Bronchial epithelial cell (primary cell): ENCODE measurements at regions not wholly inside any gene's neighbourhood (a gene's known extent, or its start where the extent isn't known, plus 50 kb on each side); places are given as distances from the start of the nearest gene placed in this dataset.

ENCODE experiments used
- DNase-seq: peaks from one replicate; pipeline ENCODE4 v3.0.0-alpha.2; 2010; ENCODE audit warnings: low read depth
- FAIRE-seq: peaks from 2 replicates; lab custom pipeline; 2011; peaks lifted over from hg19 to GRCh38; lab: Jason Lieb, UNC
- H3K27me3 ChIP-seq: 2 replicates; pipeline ENCODE4 v1.5.1; 2011; ENCODE audit warnings: low read length; ENCODE audit not compliant: control insufficient read depth, insufficient read depth
- H3K36me3 ChIP-seq: 2 replicates; pipeline ENCODE4 v1.5.1; 2011; ENCODE audit warnings: low read length; ENCODE audit not compliant: control insufficient read depth, insufficient read depth
- H3K4me3 ChIP-seq: 2 replicates; pipeline ENCODE4 v1.5.1; 2011; ENCODE audit warnings: mild to moderate bottlenecking, low read depth, low read length, control low read depth
- CTCF ChIP-seq: IDR thresholded peaks from 2 replicates; pipeline ENCODE4 v1.5.1; 2011; ENCODE audit warnings: mild to moderate bottlenecking, moderate library complexity, low read length, control low read depth, inconsistent platforms; ENCODE audit not compliant: insufficient read depth, severe bottlenecking

- no peak for TF ChIP-seq CTCF
- Histone ChIP-seq H3K36me3 (no peaks in the 10 kb centered on the region), H3K4me3 (no peak overlapping the region), H3K27me3 (no peaks in the 10 kb centered on the region)
- FAIRE-seq: no peak
- DNase-seq: no peak
These were observed 158.6 kb upstream of the RAB6C start for GRCh38 chr2:129820908-129821307.

- no peaks in the 10 kb centered on the region for H3K27me3 ChIP-seq
- DNase-seq: no peak
- no peaks in the 10 kb centered on the region for H3K36me3 ChIP-seq
- H3K4me3 ChIP-seq: no peak overlapping the region
- no peak for TF ChIP-seq CTCF
- no peak for FAIRE-seq
These were observed 158.0 kb upstream of the RAB6C start for GRCh38 chr2:129821445-129821844.

GRCh38 chr2:129823044-129823443 lies 156.4 kb upstream of the RAB6C start:
- no peak overlapping the region for H3K4me3 ChIP-seq
- no peaks in the 10 kb centered on the region for H3K27me3 ChIP-seq
- H3K36me3 ChIP-seq: no peaks in the 10 kb centered on the region
- no peak for FAIRE-seq
- DNase-seq: no peak
- no peak for TF ChIP-seq CTCF

- TF ChIP-seq CTCF: no peak
- FAIRE-seq (no peak), DNase-seq (no peak)
- Histone ChIP-seq H3K27me3 (no peaks in the 10 kb centered on the region), H3K4me3 (no peak overlapping the region), H3K36me3 (no peaks in the 10 kb centered on the region)
These were observed 152.0 kb upstream of the RAB6C start for GRCh38 chr2:129827311-129828090.

GRCh38 chr2:129828792-129829191 lies 150.7 kb upstream of the RAB6C start:
- no peaks in the 10 kb centered on the region for H3K27me3 ChIP-seq
- H3K4me3 ChIP-seq: no peak overlapping the region
- no peaks in the 10 kb centered on the region for H3K36me3 ChIP-seq
- no peak for TF ChIP-seq CTCF
- DNase-seq (no peak), FAIRE-seq (no peak)

GRCh38 chr2:129829588-129829987 lies 149.9 kb upstream of the RAB6C start:
- FAIRE-seq (no peak), DNase-seq (no peak)
- no peak for TF ChIP-seq CTCF
- H3K4me3 ChIP-seq: no peak overlapping the region
- H3K27me3 ChIP-seq: no peaks in the 10 kb centered on the region
- H3K36me3 ChIP-seq: no peaks in the 10 kb centered on the region
